Thyroid gland (tissue), 4 donors: ENCODE measurements at regions not wholly inside any gene's neighbourhood (a gene's known extent, or its start where the extent isn't known, plus 50 kb on each side); places are given as distances from the start of the nearest gene placed in this dataset.

ENCODE experiments used
- DNase-seq, 2 donors: peaks; one replicate each; pipeline ENCODE4 v3.0.0-alpha.2; 2019
- H3K27ac ChIP-seq, 3 donors: fragments of 200-600 bp; sonication (generic); 1 replicate in 2 of 3; 2 replicates in 1 of 3; pipeline ENCODE4 v1.5.1; 2016 to 2019; ENCODE audit warnings: mild to moderate bottlenecking in 1 of 3, moderate library complexity in 1 of 3
- H3K27me3 ChIP-seq: fragments of 200-600 bp; sonication (generic); one replicate; pipeline ENCODE4 v1.5.1; 2019
- H3K36me3 ChIP-seq, 2 donors: fragments of 200-600 bp; sonication (generic); one replicate each; pipeline ENCODE4 v1.5.1; 2016 to 2019
- H3K4me1 ChIP-seq, 2 donors: fragments of 200-600 bp; sonication (generic); one replicate each; pipeline ENCODE4 v1.5.1; 2017 to 2019
- H3K4me3 ChIP-seq, 3 donors: fragments of 200-600 bp; sonication (generic); replicated peaks in 1 of 3; 1 replicate in 2 of 3; 2 replicates in 1 of 3; pipeline ENCODE4 v1.5.1; 2016; ENCODE audit warnings: mild to moderate bottlenecking in 1 of 3
- H3K9me3 ChIP-seq: fragments of 200-600 bp; sonication (generic); one replicate; pipeline ENCODE4 v1.5.1; 2017
- POLR2A ChIP-seq, 2 donors: fragments of 450-650 bp; IDR thresholded peaks; one replicate each; pipeline ENCODE4 v1.6.1; 2017; ENCODE audit warnings: antibody characterized with exemption in 2 of 2, mild to moderate bottlenecking in 2 of 2, moderate library complexity in 1 of 2
- WGBS, 2 donors: methylation state at CpG; one replicate each; pipeline ENCODE4 v1.1.5; 2017; 5-methylcytosine and 5-hydroxymethylcytosine counted together
- intact Hi-C: fragments of 100-400 bp; cut with DNase I; formaldehyde crosslinking; loops from one replicate; pipeline ENCODE4 v1.15.1; 2023
- TF ChIP-seq, protein P1 (sequence below), 6 experiments: fragments of 200-600 bp in 3 of 6; fragments of 450-650 bp in 3 of 6; sonication (generic) in 3 of 6; IDR thresholded peaks; one replicate each; pipeline ENCODE4 v1.5.1; 2016 to 2019; ENCODE audit warnings: antibody characterized with exemption in 6 of 6, mild to moderate bottlenecking in 2 of 6, inconsistent platforms in 1 of 6, moderate library complexity in 1 of 6

DNA sequence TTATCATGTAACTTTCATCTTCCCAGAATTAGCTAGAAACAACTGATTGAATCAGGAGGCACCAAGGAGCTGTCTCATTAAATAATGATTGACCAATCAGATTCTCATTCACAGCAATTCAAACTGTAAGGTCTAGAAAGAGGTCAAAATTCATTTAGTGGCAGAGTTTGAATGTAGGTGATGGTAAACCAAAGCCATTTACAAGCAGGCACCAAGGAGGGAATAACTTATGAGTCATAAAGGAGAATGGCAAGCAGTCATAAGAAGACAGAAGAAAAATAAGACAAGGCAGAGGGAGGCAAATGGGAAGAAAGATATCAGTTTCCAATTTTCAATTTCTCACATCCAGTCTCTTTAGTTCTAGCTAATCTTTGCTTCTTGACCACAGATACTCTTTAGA is 52.9 kb upstream of the DEFB112 start:
- H3K4me1 ChIP-seq, result no peaks in the 10 kb centered on the region
- intact Hi-C loops, result no loop called here
- no peak for TF ChIP-seq POLR2A (IDR thresholded peaks at IDR 0.05)
- TF ChIP-seq, protein P1, sequence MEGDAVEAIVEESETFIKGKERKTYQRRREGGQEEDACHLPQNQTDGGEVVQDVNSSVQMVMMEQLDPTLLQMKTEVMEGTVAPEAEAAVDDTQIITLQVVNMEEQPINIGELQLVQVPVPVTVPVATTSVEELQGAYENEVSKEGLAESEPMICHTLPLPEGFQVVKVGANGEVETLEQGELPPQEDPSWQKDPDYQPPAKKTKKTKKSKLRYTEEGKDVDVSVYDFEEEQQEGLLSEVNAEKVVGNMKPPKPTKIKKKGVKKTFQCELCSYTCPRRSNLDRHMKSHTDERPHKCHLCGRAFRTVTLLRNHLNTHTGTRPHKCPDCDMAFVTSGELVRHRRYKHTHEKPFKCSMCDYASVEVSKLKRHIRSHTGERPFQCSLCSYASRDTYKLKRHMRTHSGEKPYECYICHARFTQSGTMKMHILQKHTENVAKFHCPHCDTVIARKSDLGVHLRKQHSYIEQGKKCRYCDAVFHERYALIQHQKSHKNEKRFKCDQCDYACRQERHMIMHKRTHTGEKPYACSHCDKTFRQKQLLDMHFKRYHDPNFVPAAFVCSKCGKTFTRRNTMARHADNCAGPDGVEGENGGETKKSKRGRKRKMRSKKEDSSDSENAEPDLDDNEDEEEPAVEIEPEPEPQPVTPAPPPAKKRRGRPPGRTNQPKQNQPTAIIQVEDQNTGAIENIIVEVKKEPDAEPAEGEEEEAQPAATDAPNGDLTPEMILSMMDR (IDR thresholded peaks at IDR 0.05), result no peak
- H3K36me3 ChIP-seq, result no peaks in the 10 kb centered on the region
- no peaks in the 10 kb centered on the region for H3K27me3 ChIP-seq
- H3K27ac ChIP-seq, result no peak overlapping the region
- H3K4me3 ChIP-seq, result no peak overlapping the region
- no peak for DNase-seq
- no peaks in the 10 kb centered on the region for H3K9me3 ChIP-seq

GRCh38 chr6:50110587-50110986 is 60.9 kb upstream of the DEFB112 start:
- H3K4me3 ChIP-seq, result no peak overlapping the region
- intact Hi-C loops, result no loop called here
- no peaks in the 10 kb centered on the region for H3K36me3 ChIP-seq
- no peaks in the 10 kb centered on the region for H3K4me1 ChIP-seq
- WGBS, 2 donors, result 89 to 92% methylated on average over 2 of the region's 2 CpGs
- no peaks in the 10 kb centered on the region for H3K27me3 ChIP-seq
- DNase-seq, result no peak
- H3K27ac ChIP-seq, result no peak overlapping the region
- no peak for TF ChIP-seq POLR2A (IDR thresholded peaks at IDR 0.05)
- TF ChIP-seq, protein P1 (IDR thresholded peaks at IDR 0.05), result no peak
- H3K9me3 ChIP-seq, result no peaks in the 10 kb centered on the region

- Histone ChIP-seq H3K9me3 (no peaks in the 10 kb centered on the region), H3K4me3 (no peak overlapping the region), H3K27me3 (no peaks in the 10 kb centered on the region), H3K27ac (no peak overlapping the region), H3K4me1 (no peaks in the 10 kb centered on the region), H3K36me3 (no peaks in the 10 kb centered on the region)
- DNase-seq, result no peak
- intact Hi-C loops, result no loop called here
- TF ChIP-seq, protein P1 (IDR thresholded peaks at IDR 0.05), result no peak
- TF ChIP-seq POLR2A (IDR thresholded peaks at IDR 0.05), result no peak
- 58 to 61% methylated on average over 8 of the region's 8 CpGs for WGBS, 2 donors
Measured at GRCh38 chr6:50112981-50113857, 63.5 kb upstream of the DEFB112 start.

- DNase-seq, result no peak
- no peak overlapping the region for H3K4me3 ChIP-seq
- no peaks in the 10 kb centered on the region for H3K4me1 ChIP-seq
- WGBS, 2 donors, result 53 to 66% methylated on average over 2 of the region's 2 CpGs
- H3K27me3 ChIP-seq, result no peaks in the 10 kb centered on the region
- no peaks in the 10 kb centered on the region for H3K9me3 ChIP-seq
- TF ChIP-seq POLR2A (IDR thresholded peaks at IDR 0.05), result no peak
- TF ChIP-seq, protein P1 (IDR thresholded peaks at IDR 0.05), result no peak
- H3K36me3 ChIP-seq, result no peaks in the 10 kb centered on the region
- intact Hi-C loops, result no loop called here
- H3K27ac ChIP-seq, result no peak overlapping the region
Measured at GRCh38 chr6:50116390-50116789, 66.7 kb upstream of the DEFB112 start.

- intact Hi-C loops, result no loop called here
- no peaks in the 10 kb centered on the region for H3K36me3 ChIP-seq
Measured at GRCh38 chr6:50116797-50117542, 67.2 kb upstream of the DEFB112 start.

More at GRCh38 chr6:50116797-50117542, 67.2 kb upstream of the DEFB112 start:
- Histone ChIP-seq H3K9me3 (no peaks in the 10 kb centered on the region), H3K4me3 (no peak overlapping the region), H3K4me1 (no peaks in the 10 kb centered on the region), H3K27me3 (no peaks in the 10 kb centered on the region), H3K27ac (no peak overlapping the region)
- 46 to 55% methylated on average over 4 of the region's 4 CpGs for WGBS, 2 donors
- DNase-seq, result no peak
- TF ChIP-seq POLR2A (IDR thresholded peaks at IDR 0.05), result no peak
